ENCODE measurements at regions not wholly inside any gene's neighbourhood (a gene's known extent, or its start where the extent isn't known, plus 50 kb on each side); places are given as distances from the start of the nearest gene placed in this dataset.

DNA sequence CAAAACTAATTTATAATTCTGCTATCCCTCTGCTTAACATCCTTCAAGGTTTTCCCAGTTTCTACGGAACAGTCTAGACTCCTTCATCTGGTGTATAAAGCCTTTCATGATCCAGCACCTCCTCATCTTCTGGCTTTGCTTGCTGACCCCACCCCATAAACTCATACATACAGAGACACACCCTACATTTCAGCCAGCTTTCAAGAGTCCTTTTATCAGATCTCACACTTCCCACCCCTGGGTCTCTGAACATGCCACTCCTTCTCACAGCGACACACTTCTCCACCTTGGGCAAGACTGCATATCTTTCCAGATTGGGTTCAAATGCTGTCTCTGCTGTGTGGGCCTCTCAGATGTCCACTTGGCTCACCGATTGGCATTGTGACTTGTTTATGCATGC lies 166.8 kb upstream of the LPP start:
- Mint-ChIP-seq H3K4me1 (ENCODE audit: low read depth, unreplicated experiment) (peaks cover 4% of the 10 kb centered on the region), H3K36me3 (ENCODE audit: unreplicated experiment) (no peaks in the 10 kb centered on the region), H3K27ac (ENCODE audit: unreplicated experiment) (no peak overlapping the region), H3K27me3 (ENCODE audit: unreplicated experiment) (no peaks in the 10 kb centered on the region), H3K4me3 (ENCODE audit: unreplicated experiment) (no peak overlapping the region), H3K9me3 (ENCODE audit: unreplicated experiment) (peaks cover 2% of the 10 kb centered on the region)
- no peak for DNase-seq
- TF ChIP-seq, protein P1, sequence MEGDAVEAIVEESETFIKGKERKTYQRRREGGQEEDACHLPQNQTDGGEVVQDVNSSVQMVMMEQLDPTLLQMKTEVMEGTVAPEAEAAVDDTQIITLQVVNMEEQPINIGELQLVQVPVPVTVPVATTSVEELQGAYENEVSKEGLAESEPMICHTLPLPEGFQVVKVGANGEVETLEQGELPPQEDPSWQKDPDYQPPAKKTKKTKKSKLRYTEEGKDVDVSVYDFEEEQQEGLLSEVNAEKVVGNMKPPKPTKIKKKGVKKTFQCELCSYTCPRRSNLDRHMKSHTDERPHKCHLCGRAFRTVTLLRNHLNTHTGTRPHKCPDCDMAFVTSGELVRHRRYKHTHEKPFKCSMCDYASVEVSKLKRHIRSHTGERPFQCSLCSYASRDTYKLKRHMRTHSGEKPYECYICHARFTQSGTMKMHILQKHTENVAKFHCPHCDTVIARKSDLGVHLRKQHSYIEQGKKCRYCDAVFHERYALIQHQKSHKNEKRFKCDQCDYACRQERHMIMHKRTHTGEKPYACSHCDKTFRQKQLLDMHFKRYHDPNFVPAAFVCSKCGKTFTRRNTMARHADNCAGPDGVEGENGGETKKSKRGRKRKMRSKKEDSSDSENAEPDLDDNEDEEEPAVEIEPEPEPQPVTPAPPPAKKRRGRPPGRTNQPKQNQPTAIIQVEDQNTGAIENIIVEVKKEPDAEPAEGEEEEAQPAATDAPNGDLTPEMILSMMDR (IDR thresholded peaks at IDR 0.05; ENCODE audit: partially characterized antibody, unreplicated experiment) = no peak

DNA sequence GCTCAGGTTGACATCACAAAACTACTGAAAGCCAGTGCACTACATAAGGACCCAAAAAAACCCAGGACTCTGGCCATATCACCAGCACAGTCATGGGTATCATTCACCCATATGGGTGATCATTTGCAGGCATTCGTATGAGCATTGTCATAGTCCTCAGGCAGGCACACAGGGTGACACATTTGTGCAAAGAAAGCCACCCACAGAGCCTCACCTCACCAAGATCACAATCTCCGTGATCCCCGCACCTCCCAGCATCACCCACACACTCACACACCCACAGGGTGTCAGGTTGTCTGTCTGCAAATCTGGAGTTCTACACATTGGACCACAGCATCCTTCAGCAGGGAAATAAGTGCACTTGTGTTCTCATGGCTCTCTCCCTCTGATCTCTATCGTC lies 166.0 kb upstream of the LPP start:
- Mint-ChIP-seq H3K4me3 (ENCODE audit: unreplicated experiment) (no peak overlapping the region), H3K27ac (ENCODE audit: unreplicated experiment) (no peak overlapping the region), H3K36me3 (ENCODE audit: unreplicated experiment) (no peaks in the 10 kb centered on the region), H3K9me3 (ENCODE audit: unreplicated experiment) (peaks cover 2% of the 10 kb centered on the region), H3K4me1 (ENCODE audit: low read depth, unreplicated experiment) (peaks cover 4% of the 10 kb centered on the region), H3K27me3 (ENCODE audit: unreplicated experiment) (no peaks in the 10 kb centered on the region)
- TF ChIP-seq, protein P1 (IDR thresholded peaks at IDR 0.05; ENCODE audit: partially characterized antibody, unreplicated experiment) = no peak
- DNase-seq = no peak

DNA sequence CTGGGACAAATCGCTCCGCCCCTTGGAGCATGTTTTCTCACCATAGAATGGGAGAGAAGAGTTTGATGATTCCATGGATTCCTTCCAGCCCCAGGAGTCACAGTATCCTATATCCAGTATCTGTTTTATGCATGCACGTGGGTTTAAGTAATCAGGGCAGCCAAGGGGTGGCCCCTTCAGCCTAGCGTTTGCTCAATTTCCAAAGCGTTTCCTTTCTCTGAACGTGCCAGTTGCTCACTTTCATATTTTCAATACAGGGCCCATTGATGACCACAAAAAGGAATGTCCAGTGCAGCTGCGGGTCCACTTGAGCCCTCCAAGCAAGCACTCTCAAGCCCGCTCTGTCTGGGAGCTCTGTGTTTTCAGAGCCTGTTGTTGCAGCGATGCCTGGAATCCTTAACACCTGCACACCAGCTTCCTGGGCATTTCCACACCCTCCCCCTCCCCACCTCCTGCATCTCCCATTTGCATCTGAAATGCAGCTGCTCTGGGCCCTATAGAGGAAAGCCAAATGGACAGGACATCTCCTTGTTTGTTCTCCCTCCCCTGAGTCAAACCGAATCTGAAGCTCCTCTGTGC lies 164.3 kb upstream of the LPP start:
- peaks cover 4% of the 10 kb centered on the region for H3K4me1 Mint-ChIP-seq (ENCODE audit: low read depth, unreplicated experiment)
- peaks cover 2% of the 10 kb centered on the region for H3K9me3 Mint-ChIP-seq (ENCODE audit: unreplicated experiment)
- H3K4me3 Mint-ChIP-seq (ENCODE audit: unreplicated experiment) = no peak overlapping the region

DNA sequence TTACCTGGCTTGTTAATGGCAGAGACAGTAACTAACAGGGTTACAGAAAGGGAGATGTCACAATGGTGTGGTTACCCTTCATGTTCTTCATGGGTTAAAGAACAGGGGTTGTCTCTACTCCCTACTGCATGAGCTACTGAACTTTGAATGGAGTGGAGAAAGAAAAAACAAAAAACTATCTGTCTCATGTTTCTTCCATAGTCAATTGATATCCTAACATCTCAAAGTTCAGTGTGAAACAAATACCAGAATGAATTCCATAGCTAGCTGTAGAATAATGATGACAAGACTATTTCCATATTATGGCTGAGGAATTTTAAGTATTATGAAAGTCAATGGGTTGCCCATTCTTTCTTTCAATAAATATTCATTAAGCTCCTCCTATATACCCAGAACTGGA lies 161.3 kb upstream of the LPP start:
- H3K36me3 Mint-ChIP-seq (ENCODE audit: unreplicated experiment) = no peaks in the 10 kb centered on the region
- H3K9me3 Mint-ChIP-seq (ENCODE audit: unreplicated experiment) = peaks cover 2% of the 10 kb centered on the region
- H3K27ac Mint-ChIP-seq (ENCODE audit: unreplicated experiment) = no peak overlapping the region
- no peaks in the 10 kb centered on the region for H3K27me3 Mint-ChIP-seq (ENCODE audit: unreplicated experiment)
- peaks cover 6% of the 10 kb centered on the region for H3K4me1 Mint-ChIP-seq (ENCODE audit: low read depth, unreplicated experiment)
- H3K4me3 Mint-ChIP-seq (ENCODE audit: unreplicated experiment) = no peak overlapping the region
- TF ChIP-seq, protein P1 (IDR thresholded peaks at IDR 0.05; ENCODE audit: partially characterized antibody, unreplicated experiment) = no peak
- DNase-seq = no peak

More for the DNA sequence above, 164.3 kb upstream of the LPP start:
- DNase-seq = no peak
- TF ChIP-seq, protein P1 (IDR thresholded peaks at IDR 0.05; ENCODE audit: partially characterized antibody, unreplicated experiment) = no peak
- no peaks in the 10 kb centered on the region for H3K36me3 Mint-ChIP-seq (ENCODE audit: unreplicated experiment)
- no peak overlapping the region for H3K27ac Mint-ChIP-seq (ENCODE audit: unreplicated experiment)
- no peaks in the 10 kb centered on the region for H3K27me3 Mint-ChIP-seq (ENCODE audit: unreplicated experiment)

DNA sequence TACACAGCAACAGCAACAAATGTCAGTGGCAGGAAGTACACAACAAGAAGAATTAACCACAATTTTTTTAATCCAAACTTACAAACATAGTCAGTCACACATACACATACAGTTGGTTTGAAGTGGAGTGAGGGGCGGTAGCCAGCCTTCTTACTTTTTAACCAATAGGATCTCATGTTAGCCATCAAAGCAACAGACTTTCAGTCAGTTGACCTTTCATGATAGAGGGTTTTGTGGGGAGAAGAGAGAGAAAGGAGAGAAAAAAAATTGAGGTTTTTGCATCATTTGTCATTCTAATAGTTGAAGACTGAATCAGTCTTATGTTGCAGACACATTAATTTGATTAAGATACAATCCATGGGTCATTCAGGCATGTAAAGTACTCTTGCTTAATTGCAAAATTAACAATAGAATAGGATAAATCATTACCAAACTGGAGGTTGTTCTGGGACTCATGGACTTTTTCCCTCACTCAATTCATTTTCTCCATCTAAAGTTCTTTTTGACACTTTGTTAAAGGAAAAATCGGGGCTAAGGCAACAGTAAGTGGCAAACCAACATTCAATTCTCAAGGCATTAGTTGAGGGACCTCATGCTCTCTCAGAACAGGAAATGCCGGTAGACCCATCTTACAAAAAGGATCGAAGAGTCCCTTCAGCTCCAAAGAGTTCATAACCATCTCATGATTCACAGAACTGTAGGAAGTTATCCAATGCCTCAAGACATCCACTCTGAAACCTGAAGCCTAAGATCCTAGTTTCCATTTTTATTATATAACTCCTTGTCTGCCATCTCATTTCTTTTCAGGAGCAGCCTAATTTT lies 159.5 kb upstream of the LPP start:
- Mint-ChIP-seq H3K27ac (ENCODE audit: unreplicated experiment) (no peak overlapping the region), H3K4me1 (ENCODE audit: low read depth, unreplicated experiment) (peaks cover 12% of the 10 kb centered on the region)

More for the DNA sequence above, 159.5 kb upstream of the LPP start:
- Mint-ChIP-seq H3K27me3 (ENCODE audit: unreplicated experiment) (peaks cover 2% of the 10 kb centered on the region), H3K4me3 (ENCODE audit: unreplicated experiment) (no peak overlapping the region), H3K36me3 (ENCODE audit: unreplicated experiment) (no peaks in the 10 kb centered on the region), H3K9me3 (ENCODE audit: unreplicated experiment) (peaks cover 2% of the 10 kb centered on the region)
- TF ChIP-seq, protein P1 (IDR thresholded peaks at IDR 0.05; ENCODE audit: partially characterized antibody, unreplicated experiment) = no peak
- DNase-seq = no peak

Data from glutamatergic neuron (in vitro differentiated cells).